HEK293 (cell line): ENCODE measurements at regions not wholly inside any gene's neighbourhood (a gene's known extent, or its start where the extent isn't known, plus 50 kb on each side); places are given as distances from the start of the nearest gene placed in this dataset.

Source experiments
- CTCF ChIA-PET: fragments of 350-600 bp; formaldehyde crosslinking; extraction: SDS; loops from one replicate; lab custom pipeline; 2021; ENCODE audit warnings: antibody characterized with exemption; lab: Yijun Ruan, JAX
- POLR2A ChIA-PET: fragments of 300-600 bp; formaldehyde crosslinking; extraction: SDS; loops from one replicate; lab custom pipeline; 2020; ENCODE audit warnings: antibody characterized with exemption, inconsistent platforms; lab: Yijun Ruan, JAX
- H3K27ac ChIP-seq: fragments of 200-500 bp; sonication (Bioruptor generic); 2 replicates; pipeline ENCODE4 v1.5.1; 2014; ENCODE audit warnings: low read depth, low read length, control low read depth, inconsistent platforms; ENCODE audit errors: extremely low read depth
- H3K36me3 ChIP-seq, 2 experiments: fragments of 200-500 bp in 1 of 2; sonication (Bioruptor generic) in 1 of 2; 1 replicate in 1 of 2; 2 replicates in 1 of 2; pipeline ENCODE4 v1.5.1; 2014 to 2017; ENCODE audit warnings: inconsistent platforms in 2 of 2, low read length in 2 of 2; ENCODE audit not compliant: control insufficient read depth in 2 of 2, insufficient read depth in 1 of 2
- H3K4me1 ChIP-seq: fragments of 200-500 bp; sonication (Bioruptor generic); 2 replicates; pipeline ENCODE4 v1.5.1; 2014; ENCODE audit warnings: mild to moderate bottlenecking, low read length, inconsistent platforms; ENCODE audit not compliant: control insufficient read depth, insufficient read depth
- H3K4me3 ChIP-seq: 2 replicates; pipeline ENCODE4 v1.5.1; 2011; ENCODE audit warnings: low read depth, mild to moderate bottlenecking, control low read depth, low read length, moderate library complexity
- H3K9me3 ChIP-seq: fragments of 200-500 bp; sonication (Bioruptor generic); 2 replicates; pipeline ENCODE4 v1.5.1; 2014; ENCODE audit warnings: low read depth, low read length, inconsistent platforms; ENCODE audit not compliant: control insufficient read depth, insufficient read depth
- GFI1B ChIP-seq: fragments of 450-650 bp; formaldehyde crosslinking; IDR thresholded peaks from 2 replicates; pipeline ENCODE4 v1.5.1; 2016; ENCODE audit warnings: missing biosample characterization, missing genetic modification characterization
- GLI2 ChIP-seq: fragments of 450-650 bp; formaldehyde crosslinking; IDR thresholded peaks from 2 replicates; pipeline ENCODE4; 2017; ENCODE audit warnings: missing biosample characterization, missing genetic modification characterization, low read depth, borderline replicate concordance
- OSR2 ChIP-seq: fragments of 450-650 bp; formaldehyde crosslinking; IDR thresholded peaks from 2 replicates; pipeline ENCODE4 v1.5.1; 2016; ENCODE audit warnings: missing biosample characterization, missing genetic modification characterization
- PRDM1 ChIP-seq: fragments of 450-650 bp; formaldehyde crosslinking; IDR thresholded peaks from 2 replicates; pipeline ENCODE4; 2016; ENCODE audit warnings: missing biosample characterization, missing genetic modification characterization
- SCRT2 ChIP-seq: fragments of 450-650 bp; formaldehyde crosslinking; IDR thresholded peaks from 2 replicates; pipeline ENCODE4 v1.5.1; 2016; ENCODE audit warnings: missing biosample characterization, missing genetic modification characterization
- SP7 ChIP-seq: fragments of 450-650 bp; formaldehyde crosslinking; IDR thresholded peaks from 2 replicates; pipeline ENCODE4 v1.5.1; 2016; ENCODE audit warnings: missing biosample characterization, missing genetic modification characterization
- ZFP41 ChIP-seq: fragments of 450-650 bp; formaldehyde crosslinking; IDR thresholded peaks from 2 replicates; pipeline ENCODE4 v1.5.1; 2016; ENCODE audit warnings: missing biosample characterization, missing genetic modification characterization, borderline replicate concordance
- ZNF10 ChIP-seq: fragments of 450-650 bp; formaldehyde crosslinking; IDR thresholded peaks from 2 replicates; pipeline ENCODE4 v1.5.1; 2017; ENCODE audit warnings: missing biosample characterization, missing genetic modification characterization
- ZNF114 ChIP-seq: fragments of 450-650 bp; formaldehyde crosslinking; IDR thresholded peaks from 2 replicates; pipeline ENCODE4 v1.5.0; 2017; ENCODE audit warnings: missing biosample characterization, missing genetic modification characterization
- ZNF169 ChIP-seq: fragments of 450-650 bp; formaldehyde crosslinking; IDR thresholded peaks from 2 replicates; pipeline ENCODE4 v1.5.1; 2016; ENCODE audit warnings: missing biosample characterization, missing genetic modification characterization
- ZNF174 ChIP-seq: fragments of 450-650 bp; formaldehyde crosslinking; IDR thresholded peaks from 2 replicates; pipeline ENCODE4 v1.5.0; 2017; ENCODE audit warnings: missing biosample characterization, mild to moderate bottlenecking, missing genetic modification characterization
- ZNF184 ChIP-seq: fragments of 450-650 bp; IDR thresholded peaks from 2 replicates; pipeline ENCODE4 v1.5.1; 2018; ENCODE audit warnings: missing biosample characterization, mild to moderate bottlenecking, missing genetic modification characterization
- ZNF19 ChIP-seq: fragments of 450-650 bp; formaldehyde crosslinking; IDR thresholded peaks from 2 replicates; pipeline ENCODE4; 2016; ENCODE audit warnings: missing biosample characterization, missing genetic modification characterization, low read depth
- ZNF311 ChIP-seq: fragments of 450-650 bp; formaldehyde crosslinking; IDR thresholded peaks from 2 replicates; pipeline ENCODE4 v1.5.1; 2017; ENCODE audit warnings: missing biosample characterization, missing genetic modification characterization, borderline replicate concordance
- ZNF555 ChIP-seq: fragments of 450-650 bp; formaldehyde crosslinking; conservative IDR thresholded peaks from 2 replicates; pipeline ENCODE4 v1.5.1; 2017; ENCODE audit warnings: missing biosample characterization, mild to moderate bottlenecking, missing genetic modification characterization, inconsistent platforms
- ZNF561 ChIP-seq: fragments of 450-650 bp; IDR thresholded peaks from 2 replicates; pipeline ENCODE4 v1.5.1; 2018; ENCODE audit warnings: missing biosample characterization, missing genetic modification characterization, borderline replicate concordance
- ZNF626 ChIP-seq: fragments of 450-650 bp; sonication (Bioruptor Pico); formaldehyde crosslinking; IDR thresholded peaks from 2 replicates; pipeline ENCODE4 v1.5.1; 2018; ENCODE audit warnings: missing biosample characterization, missing genetic modification characterization, inconsistent platforms
- ZNF664 ChIP-seq: fragments of 450-650 bp; formaldehyde crosslinking; IDR thresholded peaks from 2 replicates; pipeline ENCODE4 v1.5.1; 2016; ENCODE audit warnings: missing biosample characterization, missing genetic modification characterization
- ZSCAN23 ChIP-seq: fragments of 450-650 bp; formaldehyde crosslinking; IDR thresholded peaks from 2 replicates; pipeline ENCODE4 v1.5.1; 2016; ENCODE audit warnings: missing biosample characterization, missing genetic modification characterization
- TF ChIP-seq, protein P1 (sequence below): fragments of 450-650 bp; formaldehyde crosslinking; IDR thresholded peaks from 2 replicates; pipeline ENCODE4 v1.5.1; 2016; ENCODE audit warnings: missing biosample characterization, missing genetic modification characterization
- TF ChIP-seq, protein P2 (sequence below): fragments of 450-650 bp; formaldehyde crosslinking; IDR thresholded peaks from 2 replicates; pipeline ENCODE4 v1.5.1; 2016; ENCODE audit warnings: missing biosample characterization, missing genetic modification characterization
- TF ChIP-seq, protein P3 (sequence below): fragments of 450-650 bp; formaldehyde crosslinking; IDR thresholded peaks from 2 replicates; pipeline ENCODE4 v1.5.1; 2017; ENCODE audit warnings: missing biosample characterization, missing genetic modification characterization
- TF ChIP-seq, protein P4 (sequence below): fragments of 450-650 bp; formaldehyde crosslinking; IDR thresholded peaks from 2 replicates; pipeline ENCODE4 v1.5.1; 2016; ENCODE audit warnings: missing biosample characterization, missing genetic modification characterization, borderline replicate concordance
- TF ChIP-seq, protein P5 (sequence below): fragments of 450-650 bp; formaldehyde crosslinking; IDR thresholded peaks from 2 replicates; pipeline ENCODE4 v1.5.1; 2016; ENCODE audit warnings: missing biosample characterization, missing genetic modification characterization
- TF ChIP-seq, protein P6 (sequence below): fragments of 450-650 bp; formaldehyde crosslinking; IDR thresholded peaks from 2 replicates; pipeline ENCODE4 v1.5.1; 2017; ENCODE audit warnings: missing biosample characterization, missing genetic modification characterization

DNA sequence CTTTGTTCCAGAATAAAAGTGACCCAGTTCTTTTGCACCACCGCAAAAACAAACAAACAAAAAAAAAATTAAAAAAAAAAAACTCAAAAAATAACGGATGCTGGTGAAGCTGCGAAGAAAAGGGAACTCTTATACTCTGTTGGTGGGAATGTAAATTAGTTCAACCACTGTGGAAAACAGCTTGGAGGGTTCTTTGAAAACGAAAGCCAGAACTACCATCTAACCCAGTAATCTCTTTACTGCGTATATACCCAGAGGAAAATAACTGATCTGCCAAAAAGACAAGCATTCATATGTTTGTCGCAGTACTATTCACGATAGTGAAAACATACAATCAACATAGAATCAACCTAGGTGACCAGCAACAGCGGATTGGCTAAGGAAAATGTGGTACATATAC, 298.9 kb upstream of the CBLB start (continued):
- TF ChIP-seq, protein P1, sequence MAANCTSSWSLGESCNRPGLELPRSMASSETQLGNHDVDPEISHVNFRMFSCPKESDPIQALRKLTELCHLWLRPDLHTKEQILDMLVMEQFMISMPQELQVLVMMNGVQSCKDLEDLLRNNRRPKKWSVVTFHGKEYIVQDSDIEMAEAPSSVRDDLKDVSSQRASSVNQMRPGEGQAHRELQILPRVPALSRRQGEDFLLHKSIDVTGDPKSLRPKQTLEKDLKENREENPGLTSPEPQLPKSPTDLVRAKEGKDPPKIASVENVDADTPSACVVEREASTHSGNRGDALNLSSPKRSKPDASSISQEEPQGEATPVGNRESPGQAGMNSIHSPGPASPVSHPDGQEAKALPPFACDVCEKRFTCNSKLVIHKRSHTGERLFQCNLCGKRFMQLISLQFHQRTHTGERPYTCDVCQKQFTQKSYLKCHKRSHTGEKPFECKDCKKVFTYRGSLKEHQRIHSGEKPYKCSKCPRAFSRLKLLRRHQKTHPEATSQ (tag by site-specific recombination): no peak
- TF ChIP-seq ZNF174 (tag by site-specific recombination) (no peak), PRDM1 (no peak), ZNF311 (tag by site-specific recombination) (no peak)
- TF ChIP-seq, protein P2, sequence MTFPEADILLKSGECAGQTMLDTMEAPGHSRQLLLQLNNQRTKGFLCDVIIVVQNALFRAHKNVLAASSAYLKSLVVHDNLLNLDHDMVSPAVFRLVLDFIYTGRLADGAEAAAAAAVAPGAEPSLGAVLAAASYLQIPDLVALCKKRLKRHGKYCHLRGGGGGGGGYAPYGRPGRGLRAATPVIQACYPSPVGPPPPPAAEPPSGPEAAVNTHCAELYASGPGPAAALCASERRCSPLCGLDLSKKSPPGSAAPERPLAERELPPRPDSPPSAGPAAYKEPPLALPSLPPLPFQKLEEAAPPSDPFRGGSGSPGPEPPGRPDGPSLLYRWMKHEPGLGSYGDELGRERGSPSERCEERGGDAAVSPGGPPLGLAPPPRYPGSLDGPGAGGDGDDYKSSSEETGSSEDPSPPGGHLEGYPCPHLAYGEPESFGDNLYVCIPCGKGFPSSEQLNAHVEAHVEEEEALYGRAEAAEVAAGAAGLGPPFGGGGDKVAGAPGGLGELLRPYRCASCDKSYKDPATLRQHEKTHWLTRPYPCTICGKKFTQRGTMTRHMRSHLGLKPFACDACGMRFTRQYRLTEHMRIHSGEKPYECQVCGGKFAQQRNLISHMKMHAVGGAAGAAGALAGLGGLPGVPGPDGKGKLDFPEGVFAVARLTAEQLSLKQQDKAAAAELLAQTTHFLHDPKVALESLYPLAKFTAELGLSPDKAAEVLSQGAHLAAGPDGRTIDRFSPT: no peak
- TF ChIP-seq, protein P3, sequence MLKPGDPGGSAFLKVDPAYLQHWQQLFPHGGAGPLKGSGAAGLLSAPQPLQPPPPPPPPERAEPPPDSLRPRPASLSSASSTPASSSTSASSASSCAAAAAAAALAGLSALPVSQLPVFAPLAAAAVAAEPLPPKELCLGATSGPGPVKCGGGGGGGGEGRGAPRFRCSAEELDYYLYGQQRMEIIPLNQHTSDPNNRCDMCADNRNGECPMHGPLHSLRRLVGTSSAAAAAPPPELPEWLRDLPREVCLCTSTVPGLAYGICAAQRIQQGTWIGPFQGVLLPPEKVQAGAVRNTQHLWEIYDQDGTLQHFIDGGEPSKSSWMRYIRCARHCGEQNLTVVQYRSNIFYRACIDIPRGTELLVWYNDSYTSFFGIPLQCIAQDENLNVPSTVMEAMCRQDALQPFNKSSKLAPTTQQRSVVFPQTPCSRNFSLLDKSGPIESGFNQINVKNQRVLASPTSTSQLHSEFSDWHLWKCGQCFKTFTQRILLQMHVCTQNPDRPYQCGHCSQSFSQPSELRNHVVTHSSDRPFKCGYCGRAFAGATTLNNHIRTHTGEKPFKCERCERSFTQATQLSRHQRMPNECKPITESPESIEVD: no peak

DNA sequence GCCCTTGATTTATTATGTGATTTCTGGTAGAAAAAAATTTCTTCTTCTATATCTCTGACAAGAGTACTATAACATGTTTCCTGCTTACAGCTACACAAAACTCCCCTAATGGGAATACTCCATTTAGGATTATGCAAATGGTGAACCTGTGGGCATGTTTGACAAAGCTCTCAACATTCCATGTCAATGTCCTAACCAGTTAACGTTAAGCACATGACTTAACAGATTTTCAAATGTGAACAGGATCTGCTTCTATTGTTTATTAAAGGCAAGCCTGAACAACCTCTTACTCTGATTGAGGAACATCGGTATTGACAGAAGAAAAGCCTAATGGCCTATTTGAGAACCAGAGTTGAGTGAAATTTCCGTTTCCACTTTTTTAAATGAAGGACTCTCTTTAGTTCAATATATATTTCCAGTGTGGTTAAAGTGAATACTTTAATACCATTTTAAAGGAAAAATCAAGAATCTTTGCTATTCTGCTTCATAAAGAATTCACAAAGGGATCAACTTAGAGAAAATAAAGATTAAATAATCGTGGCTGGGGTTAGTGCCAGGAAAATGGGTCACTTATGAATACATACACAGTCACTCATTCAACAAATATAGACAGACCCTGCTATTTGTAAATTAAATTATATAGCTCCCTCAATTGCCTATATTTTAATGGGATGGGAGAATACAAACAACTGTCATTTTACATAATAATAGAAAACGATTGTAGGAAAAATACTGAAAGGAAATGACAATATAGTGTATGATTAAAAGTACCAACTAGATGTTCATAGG, 300.3 kb upstream of the CBLB start:
- ChIA-PET CTCF (no interaction called here), POLR2A (no interaction called here)
- TF ChIP-seq, protein P4, sequence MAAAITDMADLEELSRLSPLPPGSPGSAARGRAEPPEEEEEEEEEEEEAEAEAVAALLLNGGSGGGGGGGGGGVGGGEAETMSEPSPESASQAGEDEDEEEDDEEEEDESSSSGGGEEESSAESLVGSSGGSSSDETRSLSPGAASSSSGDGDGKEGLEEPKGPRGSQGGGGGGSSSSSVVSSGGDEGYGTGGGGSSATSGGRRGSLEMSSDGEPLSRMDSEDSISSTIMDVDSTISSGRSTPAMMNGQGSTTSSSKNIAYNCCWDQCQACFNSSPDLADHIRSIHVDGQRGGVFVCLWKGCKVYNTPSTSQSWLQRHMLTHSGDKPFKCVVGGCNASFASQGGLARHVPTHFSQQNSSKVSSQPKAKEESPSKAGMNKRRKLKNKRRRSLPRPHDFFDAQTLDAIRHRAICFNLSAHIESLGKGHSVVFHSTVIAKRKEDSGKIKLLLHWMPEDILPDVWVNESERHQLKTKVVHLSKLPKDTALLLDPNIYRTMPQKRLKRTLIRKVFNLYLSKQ (tag by site-specific recombination): no peak
- TF ChIP-seq SP7 (tag by site-specific recombination) (no peak), ZNF555 (tag by site-specific recombination) (no peak), SCRT2 (tag by site-specific recombination) (no peak), ZNF184 (tag by site-specific recombination) (no peak), OSR2 (tag by site-specific recombination) (no peak), ZNF19 (no peak), ZNF174 (tag by site-specific recombination) (no peak), ZNF10 (tag by site-specific recombination) (no peak), GLI2 (tag by site-specific recombination) (no peak), GFI1B (tag by site-specific recombination) (no peak), ZFP41 (tag by site-specific recombination) (no peak), ZSCAN23 (no peak), ZNF664 (no peak), ZNF169 (tag by site-specific recombination) (no peak), ZNF114 (no peak), ZNF561 (tag by site-specific recombination) (no peak), ZNF626 (no peak)
- TF ChIP-seq, protein P5, sequence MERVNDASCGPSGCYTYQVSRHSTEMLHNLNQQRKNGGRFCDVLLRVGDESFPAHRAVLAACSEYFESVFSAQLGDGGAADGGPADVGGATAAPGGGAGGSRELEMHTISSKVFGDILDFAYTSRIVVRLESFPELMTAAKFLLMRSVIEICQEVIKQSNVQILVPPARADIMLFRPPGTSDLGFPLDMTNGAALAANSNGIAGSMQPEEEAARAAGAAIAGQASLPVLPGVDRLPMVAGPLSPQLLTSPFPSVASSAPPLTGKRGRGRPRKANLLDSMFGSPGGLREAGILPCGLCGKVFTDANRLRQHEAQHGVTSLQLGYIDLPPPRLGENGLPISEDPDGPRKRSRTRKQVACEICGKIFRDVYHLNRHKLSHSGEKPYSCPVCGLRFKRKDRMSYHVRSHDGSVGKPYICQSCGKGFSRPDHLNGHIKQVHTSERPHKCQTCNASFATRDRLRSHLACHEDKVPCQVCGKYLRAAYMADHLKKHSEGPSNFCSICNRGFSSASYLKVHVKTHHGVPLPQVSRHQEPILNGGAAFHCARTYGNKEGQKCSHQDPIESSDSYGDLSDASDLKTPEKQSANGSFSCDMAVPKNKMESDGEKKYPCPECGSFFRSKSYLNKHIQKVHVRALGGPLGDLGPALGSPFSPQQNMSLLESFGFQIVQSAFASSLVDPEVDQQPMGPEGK (tag by site-specific recombination): no peak
- TF ChIP-seq, protein P6, sequence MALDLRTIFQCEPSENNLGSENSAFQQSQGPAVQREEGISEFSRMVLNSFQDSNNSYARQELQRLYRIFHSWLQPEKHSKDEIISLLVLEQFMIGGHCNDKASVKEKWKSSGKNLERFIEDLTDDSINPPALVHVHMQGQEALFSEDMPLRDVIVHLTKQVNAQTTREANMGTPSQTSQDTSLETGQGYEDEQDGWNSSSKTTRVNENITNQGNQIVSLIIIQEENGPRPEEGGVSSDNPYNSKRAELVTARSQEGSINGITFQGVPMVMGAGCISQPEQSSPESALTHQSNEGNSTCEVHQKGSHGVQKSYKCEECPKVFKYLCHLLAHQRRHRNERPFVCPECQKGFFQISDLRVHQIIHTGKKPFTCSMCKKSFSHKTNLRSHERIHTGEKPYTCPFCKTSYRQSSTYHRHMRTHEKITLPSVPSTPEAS (tag by site-specific recombination): no peak

More for the DNA sequence above, 300.3 kb upstream of the CBLB start:
- Histone ChIP-seq H3K4me3 (no peak overlapping the region), H3K27ac (no peak overlapping the region), H3K4me1 (no peaks in the 10 kb centered on the region), H3K36me3 (no peaks in the 10 kb centered on the region), H3K9me3 (no peaks in the 10 kb centered on the region)
